Liver (tissue), 8 donors: ENCODE measurements at regions not wholly inside any gene's neighbourhood (a gene's known extent, or its start where the extent isn't known, plus 50 kb on each side); places are given as distances from the start of the nearest gene placed in this dataset.

Source experiments
- DNase-seq: peaks from one replicate; pipeline ENCODE4 v3.0.0-alpha.2; 2017; ENCODE audit warnings: low spot score
- H3K27ac ChIP-seq, 2 donors: one replicate each; pipeline ENCODE4 v1.7.0; 2013; ENCODE audit warnings: inconsistent platforms in 2 of 2, low read length in 2 of 2, control low read depth in 1 of 2, low read depth in 1 of 2, mild to moderate bottlenecking in 1 of 2
- H3K27me3 ChIP-seq, 4 donors: one replicate each; pipeline versions ENCODE4 v1.6.1 to v1.7.0; 2013; ENCODE audit warnings: low read length in 3 of 4, inconsistent platforms in 1 of 4, mild to moderate bottlenecking in 1 of 4, moderate library complexity in 1 of 4; ENCODE audit not compliant: control insufficient read depth in 4 of 4, insufficient read depth in 4 of 4
- H3K36me3 ChIP-seq, 4 donors: one replicate each; pipeline versions ENCODE4 v1.6.1 to v1.7.0; 2013; ENCODE audit warnings: low read length in 3 of 4, mild to moderate bottlenecking in 3 of 4, low read depth in 1 of 4, moderate library complexity in 1 of 4; ENCODE audit not compliant: control insufficient read depth in 4 of 4, insufficient read depth in 3 of 4
- H3K4me1 ChIP-seq, 4 donors: one replicate each; pipeline versions ENCODE4 v1.6.1 to v1.7.0; 2013; ENCODE audit warnings: low read length in 3 of 4, mild to moderate bottlenecking in 3 of 4, moderate library complexity in 1 of 4; ENCODE audit not compliant: control insufficient read depth in 4 of 4, insufficient read depth in 4 of 4
- H3K4me3 ChIP-seq, 3 donors: one replicate each; pipeline versions ENCODE4 v1.6.1 to v1.7.0; 2013; ENCODE audit warnings: low read length in 3 of 3, control low read depth in 1 of 3, low read depth in 1 of 3, mild to moderate bottlenecking in 1 of 3
- H3K9ac ChIP-seq, 2 donors: one replicate each; pipeline ENCODE4 v1.7.0; 2013; ENCODE audit warnings: low read length in 2 of 2, mild to moderate bottlenecking in 2 of 2, moderate library complexity in 2 of 2, control low read depth in 1 of 2, low read depth in 1 of 2
- H3K9me3 ChIP-seq, 4 donors: one replicate each; pipeline versions ENCODE4 v1.6.1 to v1.7.0; 2013; ENCODE audit warnings: low read length in 3 of 4; ENCODE audit not compliant: control insufficient read depth in 4 of 4
- ATF3 ChIP-seq: IDR thresholded peaks from 2 replicates; pipeline ENCODE4 v1.6.1; 2016; ENCODE audit warnings: antibody characterized with exemption
- CTCF ChIP-seq: fragments of 150-350 bp; IDR thresholded peaks from 2 replicates; pipeline ENCODE4 v1.5.1; 2017; ENCODE audit warnings: improper control_type of control experiment, low read depth, low read length; ENCODE audit not compliant: missing input control
- EGR1 ChIP-seq, 2 donors: IDR thresholded peaks; 2 replicates each; pipeline ENCODE4 v1.6.1; 2016 to 2018; ENCODE audit warnings: antibody characterized with exemption in 2 of 2, low read depth in 2 of 2
- FOXA1 ChIP-seq: IDR thresholded peaks from 2 replicates; pipeline ENCODE4 v1.6.1; 2016; ENCODE audit warnings: antibody characterized with exemption
- FOXA2 ChIP-seq: IDR thresholded peaks from 2 replicates; pipeline ENCODE4 v1.6.1; 2016; ENCODE audit warnings: antibody characterized with exemption
- GABPA ChIP-seq, 2 donors: IDR thresholded peaks in 1 of 2; conservative IDR thresholded peaks in 1 of 2; 2 replicates each; pipeline ENCODE4 v1.6.1; 2016; ENCODE audit warnings: antibody characterized with exemption in 2 of 2, mild to moderate bottlenecking in 1 of 2, moderate library complexity in 1 of 2
- HNF4A ChIP-seq, 2 donors: conservative IDR thresholded peaks; 2 replicates each; pipeline ENCODE4 v1.6.1; 2016; ENCODE audit warnings: antibody characterized with exemption in 2 of 2, mild to moderate bottlenecking in 2 of 2
- HNF4G ChIP-seq: IDR thresholded peaks from 2 replicates; pipeline ENCODE4 v1.6.1; 2016; ENCODE audit warnings: antibody characterized with exemption
- JUND ChIP-seq, 2 donors: IDR thresholded peaks; 2 replicates each; pipeline ENCODE4 v1.6.1; 2016; ENCODE audit warnings: antibody characterized with exemption in 2 of 2
- MAX ChIP-seq: IDR thresholded peaks from 2 replicates; pipeline ENCODE4 v1.6.1; 2016; ENCODE audit warnings: antibody characterized with exemption
- NR2F2 ChIP-seq: IDR thresholded peaks from 2 replicates; pipeline ENCODE4 v1.6.1; 2016; ENCODE audit warnings: antibody characterized with exemption
- RAD21 ChIP-seq, 2 donors: IDR thresholded peaks; 2 replicates each; pipeline ENCODE4 v1.6.1; 2016; ENCODE audit warnings: antibody characterized with exemption in 2 of 2, mild to moderate bottlenecking in 2 of 2
- REST ChIP-seq: IDR thresholded peaks from 2 replicates; pipeline ENCODE4 v1.6.1; 2016; ENCODE audit warnings: antibody characterized with exemption, mild to moderate bottlenecking
- RXRA ChIP-seq, 2 donors: IDR thresholded peaks; 2 replicates each; pipeline ENCODE4 v1.6.1; 2017 to 2018; ENCODE audit warnings: antibody characterized with exemption in 2 of 2, mild to moderate bottlenecking in 1 of 2
- SP1 ChIP-seq: IDR thresholded peaks from 2 replicates; pipeline ENCODE4 v1.6.1; 2018; ENCODE audit warnings: antibody characterized with exemption, mild to moderate bottlenecking
- TAF1 ChIP-seq: conservative IDR thresholded peaks from 2 replicates; pipeline ENCODE4 v1.6.1; 2016; ENCODE audit warnings: antibody characterized with exemption, mild to moderate bottlenecking
- YY1 ChIP-seq: IDR thresholded peaks from 2 replicates; pipeline ENCODE4 v1.6.1; 2016; ENCODE audit warnings: antibody characterized with exemption, mild to moderate bottlenecking
- ZBTB33 ChIP-seq: IDR thresholded peaks from 2 replicates; pipeline ENCODE4 v1.6.1; 2016; ENCODE audit warnings: antibody characterized with exemption
- WGBS: extraction: QIAGEN DNeasy Blood & Tissue Kit; methylation state at CpG from one replicate; pipeline ENCODE4 v1.1.7; 2013; 5-methylcytosine and 5-hydroxymethylcytosine counted together
- donor health status: healthy.
- donor health status: healthy.
- donor health status: healthy.
- donor health status: healthy.
- donor health status: healthy.

GRCh38 chr17:43328650-43329049 is 70.1 kb upstream of the ARL4D start:
- no peaks in the 10 kb centered on the region for H3K36me3 ChIP-seq
- no peak for TF ChIP-seq FOXA1
- no peak overlapping the region for H3K4me3 ChIP-seq
- no peak overlapping the region for H3K9ac ChIP-seq
- H3K9me3 ChIP-seq = no peaks in the 10 kb centered on the region
- peaks cover 0 to 3% (median under 1%) of the 10 kb centered on the region in 4 donors for H3K4me1 ChIP-seq
- no peak overlapping the region for H3K27ac ChIP-seq
- no peak for DNase-seq
- WGBS = 55% methylated on average over 3 of the region's 3 CpGs
- no peaks in the 10 kb centered on the region for H3K27me3 ChIP-seq

GRCh38 chr17:43327834-43328420 is 70.9 kb upstream of the ARL4D start:
- no peaks in the 10 kb centered on the region for H3K4me1 ChIP-seq
- no peaks in the 10 kb centered on the region for H3K9me3 ChIP-seq
- 89% methylated on average over 9 of the region's 9 CpGs for WGBS
- H3K36me3 ChIP-seq = no peaks in the 10 kb centered on the region
- no peak overlapping the region for H3K27ac ChIP-seq
- TF ChIP-seq ATF3 (no peak), RAD21 (IDR thresholded peaks at IDR 0.05) (no peak), NR2F2 (no peak), HNF4A (conservative IDR thresholded peaks at IDR 0.05) (no peak), YY1 (no peak), CTCF (no peak), SP1 (no peak), EGR1 (IDR thresholded peaks at IDR 0.05; ENCODE audit: low read depth in 2 of 2) (no peak), RXRA (IDR thresholded peaks at IDR 0.05) (no peak), ZBTB33 (no peak), REST (no peak), MAX (no peak), FOXA2 (no peak), JUND (IDR thresholded peaks at IDR 0.05) (no peak), FOXA1 (no peak), TAF1 (no peak), HNF4G (no peak), GABPA (IDR thresholded peaks at IDR 0.05 in 1 of 2, conservative IDR thresholded peaks at IDR 0.05 in 1 of 2) (no peak)
- H3K9ac ChIP-seq = no peak overlapping the region
- H3K4me3 ChIP-seq = no peak overlapping the region
- H3K27me3 ChIP-seq = no peaks in the 10 kb centered on the region
- DNase-seq = no peak
